ENCODE measurements at regions not wholly inside any gene's neighbourhood (a gene's known extent, or its start where the extent isn't known, plus 50 kb on each side); places are given as distances from the start of the nearest gene placed in this dataset.
A peak's percentile ranks its signal among the peaks of the same experiment; 100 is the strongest.

- POLR2A ChIA-PET: no interaction called here
- CTCF ChIA-PET: interaction anchor here (1.5 to 2.5 kb wide), 4 partner anchors 10 to 241 kb away, joined by 4 to 8 read pairs (median 5); no protein-coding TSS in a partner anchor
- DNase-seq (ENCODE audit: extremely low spot score): peak; percentile 73
- no peak for TF ChIP-seq CTCF (IDR thresholded peaks at IDR 0.05; ENCODE audit: control extremely low read depth, extremely low read depth, low read depth, missing control alignments)
Measured at GRCh38 chr4:38560768-38561558, 103.0 kb upstream of the KLF3 start.

GRCh38 chr4:38562751-38563198 lies 101.2 kb upstream of the KLF3 start:
- no peak for TF ChIP-seq CTCF (IDR thresholded peaks at IDR 0.05; ENCODE audit: control extremely low read depth, extremely low read depth, low read depth, missing control alignments)
- POLR2A ChIA-PET: no interaction called here
- no peak for DNase-seq (ENCODE audit: extremely low spot score)
- CTCF ChIA-PET: interaction anchor here (1.4 to 2.3 kb wide), 4 partner anchors 9 to 48 kb away, joined by 3 to 8 read pairs (median 4); no protein-coding TSS in a partner anchor

- CTCF ChIA-PET: interaction anchor here (1.6 kb wide), 1 partner anchor 26 kb away, joined by 3 read pairs; no protein-coding TSS in a partner anchor
- POLR2A ChIA-PET: no interaction called here
- TF ChIP-seq CTCF (IDR thresholded peaks at IDR 0.05; ENCODE audit: control extremely low read depth, extremely low read depth, low read depth, missing control alignments): no peak
- no peak for DNase-seq (ENCODE audit: extremely low spot score)
Measured at GRCh38 chr4:38563707-38564495, 100.1 kb upstream of the KLF3 start.

- CTCF ChIA-PET: interaction anchor here (1.6 kb wide), 1 partner anchor 24 kb away, joined by 3 read pairs; no protein-coding TSS in a partner anchor
- no peak for TF ChIP-seq CTCF (IDR thresholded peaks at IDR 0.05; ENCODE audit: control extremely low read depth, extremely low read depth, low read depth, missing control alignments)
- POLR2A ChIA-PET: no interaction called here
- DNase-seq (ENCODE audit: extremely low spot score): no peak
Measured at GRCh38 chr4:38565271-38566199, 98.5 kb upstream of the KLF3 start.

GRCh38 chr4:38566806-38567398 lies 97.1 kb upstream of the KLF3 start:
- POLR2A ChIA-PET: no interaction called here
- no peak for TF ChIP-seq CTCF (IDR thresholded peaks at IDR 0.05; ENCODE audit: control extremely low read depth, extremely low read depth, low read depth, missing control alignments)

More at GRCh38 chr4:38566806-38567398, 97.1 kb upstream of the KLF3 start:
- DNase-seq (ENCODE audit: extremely low spot score): no peak
- CTCF ChIA-PET: no interaction called here

Data from GM10248 (cell line).